ENCODE measurements at regions not wholly inside any gene's neighbourhood (a gene's known extent, or its start where the extent isn't known, plus 50 kb on each side); places are given as distances from the start of the nearest gene placed in this dataset.

- Mint-ChIP-seq H3K27ac (no peak overlapping the region), H3K4me3 (no peak overlapping the region), H3K27me3 (ENCODE audit: low read depth) (peaks cover 7% of the 10 kb centered on the region), H3K4me1 (ENCODE audit: low read depth) (peaks cover 28% of the 10 kb centered on the region), H3K36me3 (ENCODE audit: insufficient read depth in 2 of 2) (no peaks in the 10 kb centered on the region), H3K9me3 (no peaks in the 10 kb centered on the region)
- DNase-seq (no peak), ATAC-seq (replicated peaks in 1 of 2) (no peak)
Observed at GRCh38 chr4:15365641-15366040, 62.2 kb upstream of the C1QTNF7 start.

GRCh38 chr4:15366721-15367120 lies 61.1 kb upstream of the C1QTNF7 start:
- DNase-seq (no peak), ATAC-seq (replicated peaks in 1 of 2) (no peak)
- Mint-ChIP-seq H3K27ac (no peak overlapping the region), H3K9me3 (no peaks in the 10 kb centered on the region), H3K36me3 (ENCODE audit: insufficient read depth in 2 of 2) (no peaks in the 10 kb centered on the region), H3K27me3 (ENCODE audit: low read depth) (peaks cover 11% of the 10 kb centered on the region), H3K4me3 (no peak overlapping the region), H3K4me1 (ENCODE audit: low read depth) (peaks cover 28% of the 10 kb centered on the region)

GRCh38 chr4:15368856-15369255 lies 59.0 kb upstream of the C1QTNF7 start:
- Mint-ChIP-seq H3K4me3 (no peak overlapping the region), H3K36me3 (ENCODE audit: insufficient read depth in 2 of 2) (no peaks in the 10 kb centered on the region), H3K27ac (no peak overlapping the region), H3K27me3 (ENCODE audit: low read depth) (peaks cover 12% of the 10 kb centered on the region), H3K9me3 (no peaks in the 10 kb centered on the region), H3K4me1 (ENCODE audit: low read depth) (peaks cover 28% of the 10 kb centered on the region)
- ATAC-seq (replicated peaks in 1 of 2) (peak; percentile 47), DNase-seq (no peak)

- ATAC-seq (replicated peaks in 1 of 2) (no peak), DNase-seq (no peak)
- Mint-ChIP-seq H3K4me1 (ENCODE audit: low read depth) (peaks cover 28% of the 10 kb centered on the region), H3K27ac (no peak overlapping the region), H3K27me3 (ENCODE audit: low read depth) (peaks cover 12% of the 10 kb centered on the region), H3K36me3 (ENCODE audit: insufficient read depth in 2 of 2) (no peaks in the 10 kb centered on the region), H3K4me3 (no peak overlapping the region), H3K9me3 (no peaks in the 10 kb centered on the region)
Observed at GRCh38 chr4:15370296-15370695, 57.5 kb upstream of the C1QTNF7 start.

- DNase-seq (peak in 1 of 2 donors; percentile 10), ATAC-seq (replicated peaks in 1 of 2) (peak; percentile 60 to 86)
- no peaks in the 10 kb centered on the region for H3K36me3 Mint-ChIP-seq (ENCODE audit: insufficient read depth in 2 of 2)
- no peak overlapping the region for H3K27ac Mint-ChIP-seq
- H3K4me1 Mint-ChIP-seq (ENCODE audit: low read depth), result peaks cover 38% of the 10 kb centered on the region
- peaks cover 6% of the 10 kb centered on the region for H3K27me3 Mint-ChIP-seq (ENCODE audit: low read depth)
- H3K9me3 Mint-ChIP-seq, result no peaks in the 10 kb centered on the region
- no peak overlapping the region for H3K4me3 Mint-ChIP-seq
Observed at GRCh38 chr4:15373363-15373762, 54.5 kb upstream of the C1QTNF7 start.

- DNase-seq, result no peak
- no peak for ATAC-seq (replicated peaks in 1 of 2)
- Mint-ChIP-seq H3K4me1 (ENCODE audit: low read depth) (peaks cover 33% of the 10 kb centered on the region), H3K27me3 (ENCODE audit: low read depth) (peaks cover 6% of the 10 kb centered on the region), H3K27ac (no peak overlapping the region), H3K4me3 (no peak overlapping the region), H3K36me3 (ENCODE audit: insufficient read depth in 2 of 2) (no peaks in the 10 kb centered on the region), H3K9me3 (no peaks in the 10 kb centered on the region)
Observed at GRCh38 chr4:15374656-15375055, 53.2 kb upstream of the C1QTNF7 start.

- ATAC-seq (replicated peaks in 1 of 2) (peak; percentile 59 to 67), DNase-seq (no peak)
- H3K27me3 Mint-ChIP-seq (ENCODE audit: low read depth), result peaks cover 6% of the 10 kb centered on the region
- no peak overlapping the region for H3K4me3 Mint-ChIP-seq
- H3K36me3 Mint-ChIP-seq (ENCODE audit: insufficient read depth in 2 of 2), result no peaks in the 10 kb centered on the region
- no peak overlapping the region for H3K27ac Mint-ChIP-seq
- H3K4me1 Mint-ChIP-seq (ENCODE audit: low read depth), result peaks cover 33% of the 10 kb centered on the region
- no peaks in the 10 kb centered on the region for H3K9me3 Mint-ChIP-seq
Observed at GRCh38 chr4:15375667-15376066, 52.2 kb upstream of the C1QTNF7 start.

GRCh38 chr4:15376145-15376544 lies 51.7 kb upstream of the C1QTNF7 start:
- no peak for ATAC-seq (replicated peaks in 1 of 2)
- no peak for DNase-seq
- Mint-ChIP-seq H3K27me3 (ENCODE audit: low read depth) (peaks cover 6% of the 10 kb centered on the region), H3K9me3 (no peaks in the 10 kb centered on the region), H3K4me1 (ENCODE audit: low read depth) (peaks cover 33% of the 10 kb centered on the region), H3K4me3 (no peak overlapping the region), H3K27ac (no peak overlapping the region), H3K36me3 (ENCODE audit: insufficient read depth in 2 of 2) (no peaks in the 10 kb centered on the region)

- Mint-ChIP-seq H3K27me3 (ENCODE audit: low read depth) (peaks cover 3% of the 10 kb centered on the region), H3K9me3 (no peaks in the 10 kb centered on the region), H3K36me3 (ENCODE audit: insufficient read depth in 2 of 2) (no peaks in the 10 kb centered on the region), H3K4me3 (no peak overlapping the region), H3K4me1 (ENCODE audit: low read depth) (peaks cover 33% of the 10 kb centered on the region), H3K27ac (no peak overlapping the region)
- DNase-seq (no peak), ATAC-seq (replicated peaks in 1 of 2) (no peak)
Observed at GRCh38 chr4:15376594-15376993, 51.2 kb upstream of the C1QTNF7 start.
